Stimulated activated CD4-positive, alpha-beta T cell treated with anti-CD3 and anti-CD28 coated beads, Interleukin-15, amount 100 ng/mL, for 48 hours (primary cell): ENCODE measurements at regions not wholly inside any gene's neighbourhood (a gene's known extent, or its start where the extent isn't known, plus 50 kb on each side); places are given as distances from the start of the nearest gene placed in this dataset.
"Not testable (repeated sequence)": the region's sequence is repeated elsewhere in the genome, so short reads cannot be mapped to it uniquely, and the experiment has no call there.

ENCODE experiments used
- DNase-seq, 2 donors: peaks; one replicate each; pipeline ENCODE4 v3.0.0-alpha.2; 2020; ENCODE audit warnings: low read depth in 2 of 2

- no peak for DNase-seq
Measured at GRCh38 chr9:97179616-97180015, 127.8 kb upstream of the CCDC180 start.

DNA sequence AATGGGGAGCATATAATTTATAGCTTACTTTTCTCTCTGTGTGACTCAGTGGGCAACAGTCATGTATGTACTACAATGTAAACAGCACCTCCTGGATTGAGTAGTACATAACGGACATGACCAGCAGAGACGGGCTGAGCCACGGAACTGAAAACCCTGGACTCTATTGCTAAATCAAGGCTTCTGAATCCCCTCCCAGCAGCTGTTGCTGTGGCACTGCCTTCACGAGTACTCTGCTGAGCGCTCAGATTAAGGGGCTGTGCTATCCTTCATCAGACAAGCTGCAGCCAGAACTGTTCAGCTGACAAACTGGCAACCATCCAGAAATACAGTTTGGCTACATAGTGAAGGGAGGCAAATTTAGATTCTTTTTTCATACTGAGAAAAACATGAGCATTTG lies 131.3 kb upstream of the CCDC180 start:
- no peak for DNase-seq

GRCh38 chr9:97168174-97168573 lies 129.2 kb upstream of the CTSV start:
- DNase-seq: not testable (repeated sequence)

GRCh38 chr9:97166496-97167138 lies 127.7 kb upstream of the CTSV start:
- DNase-seq: not testable (repeated sequence)

DNA sequence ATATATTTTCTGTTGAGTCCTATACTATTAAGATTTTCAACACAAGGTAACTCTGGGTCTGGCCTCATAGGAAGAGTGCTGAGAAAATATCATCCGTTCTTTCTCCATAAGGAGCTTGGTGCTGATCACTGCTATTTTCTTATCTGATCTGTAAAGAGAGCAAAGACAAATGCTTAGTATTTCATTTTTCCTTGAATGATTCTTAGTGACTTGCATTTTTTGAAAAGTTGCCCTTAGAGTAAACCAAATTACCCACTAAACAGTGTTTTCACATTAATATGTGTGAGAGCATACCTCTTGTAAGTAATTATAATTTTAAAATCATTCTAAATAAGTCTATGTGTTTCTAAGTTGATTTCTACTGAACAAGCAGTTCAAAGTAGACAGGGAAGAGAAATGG lies 121.3 kb upstream of the CTSV start:
- DNase-seq: no peak

- DNase-seq: not testable (repeated sequence)
Measured at GRCh38 chr9:97158722-97159121, 119.8 kb upstream of the CTSV start.

GRCh38 chr9:97155441-97155840 lies 116.5 kb upstream of the CTSV start:
- not testable (repeated sequence) for DNase-seq

DNA sequence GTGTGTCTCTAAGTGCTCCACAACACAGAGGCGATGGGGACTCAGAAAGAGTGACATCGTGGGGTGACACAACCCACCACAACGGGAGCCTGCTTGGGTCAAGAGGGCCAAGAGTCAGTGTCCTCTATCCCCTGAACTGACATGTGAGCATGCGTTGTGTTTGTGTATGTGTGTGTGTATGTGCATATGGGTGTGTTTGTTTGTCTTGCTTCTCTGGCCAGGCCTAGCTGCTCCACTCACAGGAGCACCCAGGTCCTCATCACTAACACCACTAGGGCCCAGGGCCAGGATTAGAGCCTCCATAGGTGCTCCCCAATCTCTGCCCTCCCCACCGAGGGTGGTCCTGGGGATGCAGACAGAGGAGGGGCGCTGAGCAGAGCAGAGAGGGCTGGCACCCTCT lies 115.0 kb upstream of the CTSV start:
- no peak for DNase-seq

GRCh38 chr9:97153160-97153559 lies 114.2 kb upstream of the CTSV start:
- not testable (repeated sequence) for DNase-seq

GRCh38 chr9:97150471-97150870 lies 111.5 kb upstream of the CTSV start:
- DNase-seq: not testable (repeated sequence)

GRCh38 chr9:97148428-97148827 lies 109.5 kb upstream of the CTSV start:
- DNase-seq: not testable (repeated sequence)

- not testable (repeated sequence) for DNase-seq
Measured at GRCh38 chr9:97145680-97146079, 106.7 kb upstream of the CTSV start.

GRCh38 chr9:97140566-97140965 lies 101.6 kb upstream of the CTSV start:
- DNase-seq: no peak

DNA sequence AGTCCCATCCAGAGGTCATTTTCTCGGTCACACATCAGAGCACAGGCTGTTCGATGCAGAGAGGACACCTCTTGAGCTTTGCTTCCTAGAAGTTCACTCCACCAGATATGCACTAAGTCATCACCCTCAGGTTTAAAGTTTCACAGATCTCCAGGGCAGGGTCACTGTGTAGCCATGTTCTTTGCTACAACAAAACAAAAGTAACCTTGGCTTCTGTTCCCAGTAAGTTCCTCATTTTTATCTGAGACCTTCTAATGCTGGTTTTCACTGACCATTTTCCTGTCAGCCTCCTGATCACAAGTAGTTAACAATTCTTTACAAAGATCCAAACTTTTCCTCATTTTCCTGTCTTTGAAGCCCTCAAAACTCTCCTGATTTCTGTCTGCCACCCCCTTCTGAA lies 97.5 kb upstream of the CTSV start:
- no peak for DNase-seq

DNA sequence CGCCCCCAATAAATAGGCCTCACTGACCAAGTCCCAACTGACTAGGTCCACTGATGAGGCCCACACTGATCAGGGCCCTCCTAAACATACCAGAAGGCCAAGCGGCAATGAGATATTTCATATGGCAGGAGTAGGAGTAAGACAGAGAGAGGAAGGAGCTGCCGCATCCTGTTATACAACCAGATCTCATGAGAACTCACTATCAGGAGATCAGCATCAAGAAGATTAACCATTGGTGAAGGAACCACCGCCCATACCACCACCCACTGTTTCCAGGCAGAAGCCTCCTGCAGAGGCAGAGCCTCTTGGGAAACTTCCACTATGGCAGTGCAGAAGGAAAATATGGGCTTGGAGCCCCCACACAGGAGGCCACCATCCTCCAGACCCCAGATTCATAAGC lies 95.0 kb upstream of the CTSV start:
- not testable (repeated sequence) for DNase-seq

DNA sequence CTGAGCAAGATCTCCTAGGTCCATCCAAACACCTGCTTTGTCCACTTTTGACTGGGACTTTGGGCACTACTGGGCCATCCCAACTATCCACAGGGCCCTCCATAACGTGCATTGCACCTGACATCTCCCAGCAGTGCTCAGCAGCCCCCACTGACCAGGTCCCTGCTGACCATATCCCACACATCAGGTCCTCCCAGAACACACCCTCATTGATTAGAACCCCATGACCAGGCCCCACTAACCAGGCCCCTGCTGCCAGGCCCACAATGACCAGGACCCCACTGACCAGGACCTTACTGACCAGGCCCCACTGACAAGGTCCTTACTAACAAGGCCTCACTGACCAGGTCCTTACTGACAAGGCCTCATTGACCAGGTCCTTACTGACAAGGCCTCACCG lies 93.9 kb upstream of the CTSV start:
- DNase-seq: no peak

- DNase-seq: not testable (repeated sequence)
Measured at GRCh38 chr9:97130864-97131263, 91.9 kb upstream of the CTSV start.

DNA sequence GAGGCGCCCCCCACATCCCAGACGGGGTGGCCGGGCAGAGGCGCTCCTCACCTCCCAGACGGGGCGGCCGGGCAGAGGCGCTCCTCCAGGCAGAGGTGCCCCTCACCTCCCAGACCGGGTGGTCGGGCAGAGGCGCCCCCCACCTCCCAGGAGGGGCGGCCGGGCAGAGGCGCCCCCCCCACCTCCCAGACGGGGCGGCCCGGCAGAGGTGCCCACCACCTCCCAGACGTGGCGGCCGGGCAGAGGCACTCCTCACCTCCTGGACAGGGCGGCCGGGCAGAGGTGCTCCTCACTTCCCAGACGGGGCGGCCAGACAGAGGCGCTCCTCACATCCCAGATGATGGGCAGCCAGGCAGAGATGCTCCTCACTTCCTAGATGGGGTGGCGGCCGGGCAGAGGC lies 91.4 kb upstream of the CTSV start:
- DNase-seq: not testable (repeated sequence)

DNA sequence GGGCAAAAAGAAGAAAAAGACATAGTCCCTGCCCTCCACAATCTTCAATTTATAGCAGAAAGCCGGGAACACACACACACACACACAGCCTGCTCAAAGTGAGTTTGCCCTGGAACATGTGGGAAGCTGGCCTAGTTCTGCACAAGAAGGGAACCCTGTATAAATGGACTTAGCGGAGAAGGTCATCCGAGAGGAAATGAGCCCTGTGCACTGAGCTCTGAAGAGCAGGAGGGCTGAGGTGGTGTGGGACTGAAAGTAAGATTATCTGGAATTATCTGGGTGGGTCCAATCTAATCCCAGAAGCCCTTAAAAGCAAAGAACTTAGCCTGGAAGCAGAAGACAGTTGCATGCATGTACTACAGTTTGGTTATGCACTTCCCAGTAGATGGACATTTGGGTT lies 90.0 kb upstream of the CTSV start:
- DNase-seq: no peak

- DNase-seq: no peak
Measured at GRCh38 chr9:97124256-97124655, 85.3 kb upstream of the CTSV start.

GRCh38 chr9:97110696-97111095 lies 71.8 kb upstream of the CTSV start:
- no peak for DNase-seq

DNA sequence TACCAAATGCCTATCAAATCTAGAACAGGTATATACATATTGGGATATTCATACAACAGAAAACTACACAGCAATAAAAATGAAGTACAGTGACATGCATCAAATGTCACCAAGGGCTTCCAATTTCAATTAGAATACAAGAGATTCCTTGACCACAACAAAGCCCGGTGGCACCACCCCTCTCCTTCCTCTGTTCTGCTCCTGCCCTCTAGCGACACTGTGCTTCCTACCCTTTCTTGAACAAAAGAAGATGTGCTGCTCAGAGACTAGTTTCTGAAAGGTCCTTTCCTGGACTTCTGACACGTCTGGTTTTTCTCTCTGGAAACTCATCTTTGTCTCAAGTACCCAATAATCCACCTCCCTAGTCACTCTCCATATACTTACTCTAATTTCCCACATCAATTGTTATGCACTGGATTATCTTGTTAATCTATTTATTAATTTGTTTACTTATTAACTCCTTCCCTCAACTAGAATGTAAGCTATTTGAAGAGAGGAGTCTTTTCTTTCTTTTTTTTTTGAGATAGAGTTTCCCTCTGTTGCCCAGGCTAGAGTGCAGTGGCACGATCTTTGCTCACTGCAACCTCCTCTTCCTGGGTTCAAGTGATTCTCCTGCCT lies 70.4 kb upstream of the CTSV start:
- DNase-seq: peak; percentile 16 to 17

DNA sequence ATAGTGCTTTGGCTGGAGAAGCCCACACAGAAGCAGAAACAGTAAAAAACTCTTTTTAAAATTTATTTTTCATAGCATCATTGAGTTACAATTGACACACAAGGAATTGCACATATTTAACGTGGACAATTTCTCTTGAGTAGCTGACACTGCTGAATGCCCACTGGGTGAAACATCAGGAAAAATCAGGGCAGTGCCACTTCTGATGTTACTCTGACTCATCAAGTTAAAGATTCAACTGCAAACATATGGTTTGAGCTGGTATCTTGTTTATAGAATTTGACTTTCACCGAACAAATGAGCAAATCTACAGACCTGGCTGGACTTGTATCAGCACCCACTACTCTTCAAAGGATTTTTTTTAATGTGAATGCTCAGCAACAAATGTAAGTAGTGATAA lies 66.3 kb upstream of the CTSV start:
- DNase-seq: not testable (repeated sequence)
